HS-5 (cell line): ENCODE measurements at regions not wholly inside any gene's neighbourhood (a gene's known extent, or its start where the extent isn't known, plus 50 kb on each side); places are given as distances from the start of the nearest gene placed in this dataset.
"Not testable (repeated sequence)": the region's sequence is repeated elsewhere in the genome, so short reads cannot be mapped to it uniquely, and the experiment has no call there.

Experiments used
- DNase-seq: peaks from one replicate; pipeline ENCODE4 v3.0.0-alpha.2; 2012; ENCODE audit warnings: low read depth

DNA sequence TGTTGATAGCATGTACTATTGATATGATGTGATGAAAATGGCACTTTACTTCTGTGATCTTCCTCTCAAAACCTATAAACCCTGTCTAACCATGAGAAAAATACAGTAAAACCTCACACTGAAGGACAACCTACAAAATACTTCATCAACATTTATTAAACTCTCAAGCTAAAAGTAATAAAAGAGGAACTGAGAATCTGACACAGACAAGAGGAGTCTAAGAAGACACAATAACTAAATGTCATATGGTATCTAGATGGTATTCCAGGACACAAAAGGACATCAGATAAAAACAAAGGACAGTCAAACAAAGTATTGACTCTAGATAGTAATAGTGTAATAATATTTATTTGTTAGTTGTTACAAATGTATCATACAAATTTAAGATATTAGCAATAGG, 655.3 kb downstream of the SH3BGRL start:
- no peak for DNase-seq

DNA sequence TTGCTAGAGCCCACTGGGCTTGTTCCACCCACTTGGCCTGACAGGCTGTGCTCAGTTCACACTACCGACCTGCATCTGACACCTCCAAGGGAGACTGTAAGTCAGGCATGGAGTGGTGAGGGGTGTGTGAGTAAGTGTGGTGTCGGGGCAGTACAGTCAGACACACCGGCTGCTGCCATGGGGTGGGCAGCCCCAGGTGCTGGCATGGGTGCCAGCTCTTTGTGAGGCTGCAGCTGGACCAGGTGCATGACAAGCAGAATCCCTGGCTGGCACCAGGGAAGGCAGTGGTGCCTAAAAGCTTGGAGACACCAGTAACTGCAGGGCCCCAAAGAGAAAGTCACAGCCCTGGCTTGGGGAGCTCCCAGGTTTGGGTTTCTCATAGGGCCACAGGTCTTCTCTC, 665.0 kb downstream of the SH3BGRL start:
- no peak for DNase-seq

DNA sequence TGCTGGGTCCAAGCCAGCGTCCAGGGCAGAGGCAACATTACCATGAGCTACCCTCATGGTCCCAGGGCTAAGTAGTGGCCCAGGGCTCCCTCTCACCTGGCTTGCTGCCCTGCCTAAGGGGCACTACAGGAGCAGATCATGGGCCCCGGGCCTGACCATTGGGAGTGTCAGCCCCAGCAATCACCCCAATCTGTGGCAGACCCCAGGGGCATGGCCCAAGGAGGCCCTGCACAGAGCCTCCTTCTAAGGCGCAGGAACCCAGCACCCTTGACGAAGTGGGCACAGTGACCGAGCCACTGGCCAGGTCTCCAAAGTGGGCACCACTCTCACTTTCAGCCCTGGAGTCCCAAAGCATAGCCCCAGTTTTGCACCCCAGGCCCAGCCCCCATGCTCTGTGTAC, 667.1 kb downstream of the SH3BGRL start:
- no peak for DNase-seq

DNA sequence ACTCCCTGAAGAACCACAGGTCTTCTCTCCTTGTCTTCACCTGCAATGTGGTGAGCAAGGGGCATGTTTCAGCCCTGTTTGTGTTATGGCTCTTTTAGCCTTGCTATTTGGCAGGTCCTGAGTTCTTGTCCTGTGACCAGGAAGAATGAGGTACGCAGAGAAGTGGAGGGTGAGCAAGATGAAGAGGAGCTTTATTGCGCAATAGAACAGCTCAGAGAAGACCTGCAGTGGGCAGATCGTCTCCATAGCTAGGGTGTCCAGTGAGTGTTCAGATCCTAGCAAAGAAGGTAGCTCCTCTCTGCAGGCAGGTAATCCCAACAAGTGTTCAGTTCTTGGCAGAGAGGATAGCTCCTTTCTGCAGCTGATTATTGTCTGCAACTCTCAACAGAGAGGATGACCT, 672.9 kb downstream of the SH3BGRL start:
- DNase-seq, result no peak

DNA sequence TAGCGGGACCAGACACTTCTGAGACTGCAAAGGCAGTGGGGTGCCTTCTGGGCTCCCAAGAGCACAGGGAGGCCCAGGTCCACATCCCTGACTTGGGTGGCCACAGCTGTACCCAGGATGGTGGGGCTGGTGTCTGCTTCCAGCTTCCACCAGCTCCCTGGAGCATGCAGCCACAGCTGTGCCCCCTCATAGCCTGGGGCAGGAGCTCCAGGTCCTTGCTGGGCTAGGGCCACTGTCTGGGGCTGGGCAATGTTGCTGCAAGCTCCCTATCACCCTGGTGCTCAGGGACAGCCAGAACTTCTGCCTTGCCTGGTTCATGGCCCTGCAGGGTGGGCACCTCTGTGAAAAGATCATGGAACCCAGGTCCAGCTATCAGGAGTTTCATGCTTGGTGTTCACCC, 673.9 kb downstream of the SH3BGRL start:
- no peak for DNase-seq

DNA sequence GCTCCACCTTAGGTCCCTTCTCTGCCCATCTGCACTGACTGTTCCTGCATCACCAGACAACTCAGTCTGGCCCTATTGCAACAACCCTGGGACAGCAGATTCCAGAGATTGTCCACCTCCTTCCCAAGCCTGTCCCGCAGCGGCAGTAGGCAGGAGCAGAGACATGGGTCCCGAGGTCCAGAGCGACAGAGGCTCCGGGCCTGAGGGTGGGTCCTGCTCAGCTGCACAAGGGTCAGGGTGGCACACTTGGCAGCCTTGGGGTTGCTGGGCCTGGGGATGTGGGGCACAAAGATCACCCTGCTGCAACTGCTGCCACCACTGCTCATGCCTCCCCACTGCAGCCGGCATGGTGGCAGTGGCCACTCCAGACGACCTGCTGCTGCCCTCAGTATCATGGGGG, 674.5 kb downstream of the SH3BGRL start:
- no peak for DNase-seq

DNA sequence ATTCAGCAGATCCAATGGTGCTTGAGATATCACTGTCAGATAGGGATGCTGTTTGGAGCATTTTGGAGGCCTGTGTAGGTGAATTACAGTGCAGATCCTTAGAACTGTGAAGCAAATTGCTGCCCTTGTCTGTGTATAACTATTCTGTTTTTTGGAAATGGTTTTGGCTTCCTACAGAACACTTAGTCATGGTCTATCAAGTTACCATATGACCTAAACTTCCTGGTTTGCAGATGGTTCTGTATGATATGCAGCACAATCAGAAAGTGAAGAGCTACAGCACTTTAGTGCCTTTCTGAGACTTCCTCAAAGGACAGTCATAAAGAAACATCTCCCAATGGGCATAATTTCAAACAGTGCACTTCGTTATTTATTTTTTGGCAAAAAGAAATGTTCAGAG, 688.6 kb downstream of the SH3BGRL start:
- DNase-seq, result no peak

DNA sequence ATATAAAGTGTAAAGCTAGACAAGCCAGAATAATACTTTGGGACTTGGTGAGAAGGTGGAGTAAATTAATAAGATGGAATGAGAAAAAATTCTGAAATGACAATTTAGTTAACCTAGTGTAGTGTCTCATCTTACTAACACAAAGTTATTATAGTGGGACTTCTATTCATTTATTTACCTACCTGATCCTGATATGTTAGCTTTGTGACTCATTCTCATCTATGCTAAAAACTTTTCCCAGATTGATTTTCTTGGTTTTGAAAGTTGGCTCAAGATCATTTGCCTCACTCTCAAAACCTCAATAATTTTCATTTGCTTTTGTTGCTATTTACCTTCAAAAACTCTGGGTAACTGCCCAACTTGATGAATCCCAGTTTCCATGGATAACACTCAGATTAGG, 698.6 kb downstream of the SH3BGRL start:
- DNase-seq, result no peak

DNA sequence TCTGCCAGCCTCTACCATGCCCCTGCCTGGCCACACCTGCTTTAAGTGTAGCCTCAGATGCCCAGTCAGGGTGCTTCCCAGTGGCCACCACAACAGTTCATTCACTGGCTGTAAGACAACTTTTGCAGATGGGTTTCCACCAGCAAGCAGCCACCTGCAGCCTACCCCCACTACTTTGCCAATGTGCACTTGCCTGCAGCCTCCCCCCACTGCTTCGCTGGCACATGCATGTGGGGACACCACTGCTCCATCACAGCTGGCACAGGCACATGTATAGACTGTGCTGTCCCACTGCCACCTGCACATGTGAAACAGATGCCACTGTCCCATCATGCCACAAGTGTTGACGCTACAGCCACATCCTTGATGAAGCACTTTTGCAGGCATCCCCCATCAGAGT, 723.9 kb downstream of the SH3BGRL start:
- DNase-seq, result no peak

DNA sequence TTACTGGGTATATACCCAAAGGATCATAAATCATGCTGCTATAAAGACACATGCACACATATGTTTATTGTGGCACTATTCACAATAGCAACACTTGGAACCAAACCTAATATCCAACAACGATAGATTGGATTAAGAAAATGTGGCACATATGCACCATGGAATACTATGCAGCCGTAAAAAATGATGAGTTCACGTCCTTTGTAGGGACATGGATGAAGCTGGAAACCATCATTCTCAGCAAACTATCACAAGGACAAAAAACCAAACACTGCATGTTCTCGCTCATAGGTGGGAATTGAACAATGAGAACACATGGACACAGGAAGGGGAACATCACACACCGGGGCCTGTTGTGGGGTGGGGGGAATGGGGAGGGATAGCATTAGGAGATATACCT, 744.0 kb downstream of the SH3BGRL start:
- not testable (repeated sequence) for DNase-seq

DNA sequence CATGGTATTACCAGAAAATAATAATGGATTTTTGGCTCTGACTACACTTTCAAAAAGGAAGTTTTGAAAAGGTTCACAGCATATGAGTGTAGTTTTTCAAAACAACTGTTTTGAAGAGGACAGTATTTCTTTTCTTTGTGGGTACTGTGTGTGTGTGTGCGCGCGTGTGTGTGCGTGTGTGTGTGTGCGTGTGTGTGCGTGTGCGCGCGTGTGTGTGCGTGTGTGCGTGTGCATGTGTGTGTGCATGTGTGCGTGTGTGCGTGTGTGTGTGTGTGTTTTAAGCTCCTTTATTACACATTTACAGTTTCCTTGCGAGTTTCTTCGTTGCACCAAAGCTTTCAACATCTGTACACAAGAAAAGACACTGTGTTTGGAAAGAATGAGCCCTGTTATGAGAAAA, 755.4 kb downstream of the SH3BGRL start:
- DNase-seq, result no peak

DNA sequence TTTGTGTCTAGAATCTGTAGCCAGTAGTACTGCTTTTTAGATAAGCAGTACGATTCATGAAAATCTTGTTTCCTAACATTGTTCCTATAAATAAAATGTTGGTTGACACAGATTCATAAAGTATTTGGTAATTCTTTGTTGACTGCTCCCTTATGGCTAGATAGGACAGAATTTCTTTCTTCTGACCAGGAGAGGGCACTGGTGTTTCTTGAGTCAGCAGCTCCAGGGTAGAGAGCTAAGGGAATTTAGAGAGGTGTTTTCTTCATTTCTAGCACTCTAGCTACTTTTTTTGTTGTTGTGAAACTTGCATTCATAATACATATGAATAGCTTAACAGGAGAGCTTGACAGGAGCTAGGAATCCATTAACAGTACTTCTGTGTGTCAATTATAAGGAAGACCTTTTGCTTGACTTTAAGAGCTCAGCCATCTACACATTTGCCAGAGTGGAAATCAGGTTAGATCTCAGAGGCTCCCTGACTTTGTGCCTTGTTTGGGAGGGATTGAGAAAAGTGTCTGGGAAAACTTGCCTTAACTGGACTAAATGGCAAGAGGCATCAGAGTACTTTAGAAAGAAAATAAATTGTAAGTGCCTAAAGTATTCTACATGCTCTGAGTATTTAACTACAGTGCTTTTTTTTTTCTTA, 756.1 kb downstream of the SH3BGRL start:
- no peak for DNase-seq

DNA sequence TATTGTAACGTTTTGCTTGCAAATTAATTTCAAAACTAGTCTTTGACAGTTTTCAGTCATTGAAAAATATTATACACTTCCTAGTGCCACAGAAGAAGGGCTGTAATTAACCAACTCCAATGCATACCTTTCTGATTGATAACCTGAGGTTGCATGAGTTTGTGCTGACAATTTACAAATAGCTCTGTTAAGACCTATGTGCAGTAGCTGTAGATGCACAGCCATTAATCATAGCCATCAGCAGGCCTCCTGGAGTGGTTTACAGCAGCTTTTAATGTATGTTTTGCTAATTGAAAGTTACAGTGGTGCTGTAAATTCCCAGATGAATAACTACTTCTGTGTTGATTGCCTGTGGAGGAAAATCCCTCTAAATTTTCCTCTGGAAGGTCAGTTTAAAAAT, 758.1 kb downstream of the SH3BGRL start:
- DNase-seq, result no peak

DNA sequence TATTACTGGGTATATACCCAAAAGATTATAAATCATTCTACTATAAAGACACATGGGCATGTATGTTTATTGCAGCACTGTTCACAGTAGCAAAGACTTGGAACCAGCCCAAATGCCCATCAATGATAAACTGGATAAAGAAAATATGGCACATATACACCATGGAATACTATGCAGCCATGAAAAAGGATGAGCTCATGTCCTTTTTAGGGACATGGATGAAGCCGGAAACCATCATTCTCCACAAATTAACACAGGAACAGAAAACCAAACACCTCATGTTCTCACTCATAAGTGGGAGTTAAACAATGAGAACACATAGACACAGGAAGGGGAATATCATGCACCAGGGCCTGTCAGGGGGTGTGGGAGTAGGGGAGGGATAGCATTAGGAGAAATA, 772.5 kb downstream of the SH3BGRL start:
- DNase-seq, result not testable (repeated sequence)

DNA sequence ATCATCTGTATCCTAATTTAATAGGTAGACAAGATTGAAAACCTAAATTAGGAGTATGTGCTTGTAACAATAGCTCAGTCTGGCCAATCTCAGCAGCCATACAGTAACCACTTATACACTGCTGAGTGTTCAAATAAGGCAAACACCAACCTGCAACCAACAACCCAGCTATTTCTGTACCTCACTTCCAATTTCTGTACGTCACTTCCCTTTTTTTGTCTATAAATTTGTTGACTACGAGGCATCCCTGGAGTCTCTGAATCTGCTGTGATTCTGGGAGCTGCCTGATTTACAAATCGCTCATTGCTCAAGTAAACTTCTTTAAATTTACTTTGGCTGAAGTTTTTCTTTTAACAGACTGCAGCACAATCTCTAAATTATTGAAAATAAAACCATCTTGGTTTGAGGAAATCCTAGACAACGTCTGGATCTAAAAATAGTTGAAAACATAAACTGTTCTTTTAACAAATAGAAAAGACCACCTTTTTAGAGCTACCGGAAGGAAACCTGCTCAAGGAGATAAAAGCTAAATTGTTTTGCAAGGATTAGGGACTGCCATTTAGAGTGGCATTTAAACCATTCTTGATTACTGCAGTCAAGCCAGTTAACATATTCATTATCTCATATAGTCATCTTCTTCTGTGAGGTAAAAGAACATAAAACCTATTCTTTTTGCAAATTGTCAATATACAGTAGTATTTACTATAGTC, 778.1 kb downstream of the SH3BGRL start:
- no peak for DNase-seq

DNA sequence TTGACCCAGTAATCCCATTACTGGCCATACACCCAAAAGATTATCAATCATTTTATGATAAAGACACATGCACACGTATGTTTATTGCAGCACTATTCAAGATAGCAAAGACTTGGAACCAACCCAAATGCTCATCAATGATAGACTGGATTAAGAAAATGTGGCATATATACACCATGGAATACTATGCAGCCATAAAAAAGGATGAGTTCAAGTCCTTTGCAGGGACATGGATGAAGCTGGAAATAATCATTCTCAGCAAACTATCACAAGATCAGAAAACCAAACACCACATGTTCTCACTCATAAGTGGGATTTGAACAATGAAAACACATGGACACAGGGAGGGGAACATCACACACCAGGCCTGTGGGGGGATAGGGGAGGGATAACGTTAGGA, 785.3 kb downstream of the SH3BGRL start:
- not testable (repeated sequence) for DNase-seq

DNA sequence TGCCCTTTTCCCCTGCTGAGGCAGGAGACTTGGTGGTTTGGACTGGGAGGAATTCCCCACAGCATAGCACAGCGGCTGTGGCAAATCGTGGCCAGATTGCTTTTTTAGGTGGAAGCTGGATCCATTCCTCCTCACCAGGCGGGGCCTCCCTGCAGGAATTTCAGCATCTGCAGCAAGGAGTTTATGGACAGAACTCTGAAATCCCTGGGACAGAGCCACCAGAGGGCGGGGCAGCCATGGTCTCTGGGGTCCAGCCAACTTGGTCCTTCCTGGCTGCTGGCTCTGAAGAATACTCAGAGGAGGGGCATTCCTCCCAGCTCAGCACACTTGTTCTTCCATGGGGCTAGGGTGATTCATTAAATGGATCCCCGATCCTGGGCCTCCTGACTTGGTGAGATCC, 794.3 kb downstream of the SH3BGRL start:
- DNase-seq, result no peak

DNA sequence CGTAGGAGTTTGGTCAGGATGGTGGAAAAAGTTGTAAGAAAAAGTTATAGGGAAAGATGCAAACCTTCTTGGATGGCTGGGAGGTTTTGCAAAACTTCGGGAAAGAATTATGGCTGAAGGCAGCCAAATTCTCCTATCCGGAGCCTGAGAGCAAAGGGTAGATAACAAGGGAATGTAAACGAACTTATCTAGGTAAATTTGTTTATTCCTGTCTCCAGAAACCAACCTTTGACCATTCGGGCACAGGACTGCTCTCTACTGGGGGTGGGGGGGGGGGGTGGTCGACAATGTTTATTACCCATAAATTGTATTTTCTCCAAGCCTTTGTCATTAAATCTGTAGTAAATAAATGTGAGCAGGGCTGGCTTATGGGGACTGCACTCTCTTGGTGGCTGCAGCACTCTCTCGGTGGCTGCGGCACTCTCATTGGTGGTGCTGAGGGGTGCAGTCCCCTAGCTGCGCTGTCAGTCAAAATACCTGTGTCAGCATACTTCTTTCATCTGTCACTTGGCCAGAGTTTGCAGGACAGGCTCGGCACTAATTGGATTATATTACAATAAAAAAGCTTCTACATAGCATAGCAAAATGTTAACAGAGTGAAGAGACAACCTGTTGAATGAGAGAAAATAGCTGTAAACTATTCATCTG, 827.8 kb downstream of the SH3BGRL start:
- DNase-seq, result no peak

DNA sequence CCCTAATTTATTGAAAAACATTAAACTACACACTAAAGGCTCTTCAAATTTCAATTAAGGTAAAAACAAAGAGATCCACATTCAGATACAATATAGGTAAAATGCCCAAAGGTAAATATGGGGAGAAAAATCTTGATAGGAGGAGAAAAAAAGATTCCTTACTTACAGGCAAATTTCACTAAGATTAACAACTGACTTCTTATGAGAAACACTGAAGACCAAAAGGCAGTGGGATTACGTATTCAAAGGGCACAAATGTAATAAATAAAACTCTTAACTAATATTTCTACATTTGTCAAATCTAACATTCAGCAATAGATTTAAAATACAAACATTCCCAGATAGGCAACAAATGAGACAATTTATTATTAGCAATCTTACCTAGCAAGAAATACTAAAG, 829.3 kb downstream of the SH3BGRL start:
- no peak for DNase-seq

DNA sequence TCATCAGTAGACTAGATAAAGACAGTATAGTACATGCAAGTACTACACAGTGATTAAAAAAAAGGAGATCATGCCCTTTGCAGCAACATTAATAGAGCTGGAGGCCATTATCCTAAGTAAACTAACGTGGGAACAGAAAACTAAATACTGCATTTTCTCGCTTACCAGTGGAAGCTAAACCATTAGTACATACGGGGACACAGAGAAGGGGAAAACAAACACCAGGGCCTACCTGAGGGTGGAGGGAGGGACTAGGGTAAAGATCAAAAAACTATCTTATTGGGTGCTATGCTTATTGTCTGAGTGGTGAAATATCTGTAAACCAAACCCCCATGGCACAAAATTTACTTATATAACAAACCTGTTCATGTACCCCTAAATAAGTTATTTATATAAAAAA, 836.9 kb downstream of the SH3BGRL start:
- DNase-seq, result no peak

DNA sequence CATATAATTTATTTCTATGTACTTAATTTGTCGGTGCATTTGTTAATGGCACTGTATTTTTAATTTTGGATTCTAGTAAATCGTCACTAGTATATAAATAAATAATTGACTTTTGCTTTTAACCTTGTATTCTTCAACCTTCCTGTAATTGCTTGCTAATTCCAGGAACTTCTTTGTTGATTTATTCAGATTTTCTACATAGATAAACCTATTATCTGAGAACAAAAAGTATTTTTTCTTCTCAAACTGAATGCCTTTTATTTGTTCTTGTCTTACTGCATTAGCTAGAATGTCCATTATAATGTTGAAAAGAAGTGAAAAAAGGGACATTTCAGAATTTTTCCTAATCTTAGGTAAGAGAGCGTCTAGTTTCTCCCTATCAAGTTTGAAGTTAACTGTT, 839.1 kb downstream of the SH3BGRL start:
- no peak for DNase-seq

DNA sequence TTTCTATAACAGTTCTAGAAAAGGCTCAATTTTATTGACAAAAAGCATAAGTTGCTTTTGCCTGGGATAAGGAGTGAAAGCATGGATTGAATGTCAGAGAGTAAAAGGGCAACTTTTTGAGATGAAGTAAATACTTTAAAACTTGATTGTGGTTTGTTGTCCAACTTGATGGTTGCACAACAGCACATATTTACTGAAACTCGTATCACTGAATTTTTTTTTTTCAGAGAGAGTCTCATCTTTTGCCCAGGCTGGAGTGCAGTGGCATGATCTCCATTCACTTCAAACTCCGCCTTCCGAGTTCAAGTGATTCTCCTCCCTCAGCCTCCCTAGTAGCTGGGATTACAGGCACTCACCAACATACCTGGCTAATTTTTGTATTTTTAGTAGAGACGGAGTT, 856.8 kb downstream of the SH3BGRL start:
- no peak for DNase-seq

DNA sequence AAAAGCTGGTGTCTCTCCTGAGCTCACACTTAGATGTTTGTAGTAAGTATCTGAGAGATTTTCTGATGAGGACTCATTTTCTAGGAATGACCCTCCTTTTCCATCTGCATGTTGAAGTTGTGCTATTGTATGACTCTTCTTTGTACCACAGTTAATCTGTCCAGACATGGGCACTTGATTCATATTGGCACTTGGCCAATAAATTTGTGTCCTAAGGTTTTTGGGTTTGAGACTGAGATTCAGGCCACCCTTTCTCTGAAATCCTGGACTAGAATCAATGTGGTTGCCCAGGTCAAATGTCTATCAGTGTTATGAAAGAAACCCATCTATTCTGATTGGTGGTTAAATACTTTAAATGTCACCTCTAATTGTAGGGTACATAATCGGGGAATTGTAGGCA, 869.0 kb downstream of the SH3BGRL start:
- DNase-seq, result no peak

DNA sequence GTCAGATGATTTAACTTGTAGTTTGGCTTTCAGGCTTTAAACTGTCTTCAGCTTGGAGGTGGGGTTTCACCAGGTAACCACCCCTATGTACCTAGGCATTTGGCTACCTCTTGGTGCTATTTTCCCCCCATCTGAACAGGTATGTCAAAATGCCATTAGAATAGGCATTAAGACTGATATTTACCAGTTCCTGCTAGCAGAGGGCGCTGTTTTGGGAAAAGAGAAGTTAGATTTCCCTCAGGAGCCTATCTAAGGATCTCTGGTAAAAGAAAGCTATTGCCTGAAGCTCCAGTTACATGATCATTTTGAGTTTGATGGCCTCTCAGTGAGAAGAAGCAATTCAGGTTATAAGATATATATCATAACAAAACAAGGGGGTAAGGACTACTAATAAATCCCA, 879.1 kb downstream of the SH3BGRL start:
- DNase-seq, result no peak
